HG02571 (cell line): ENCODE measurements at regions not wholly inside any gene's neighbourhood (a gene's known extent, or its start where the extent isn't known, plus 50 kb on each side); places are given as distances from the start of the nearest gene placed in this dataset.
"Not testable (repeated sequence)": the region's sequence is repeated elsewhere in the genome, so short reads cannot be mapped to it uniquely, and the experiment has no call there.

Source experiments
- ATAC-seq: cut with Tn5 transposase; IDR thresholded peaks from one replicate; pipeline ENCODE4 v1.9.1; 2021; ENCODE audit warnings: mild to moderate bottlenecking, moderate library complexity; ENCODE audit not compliant: unreplicated experiment

- no peak for ATAC-seq
These were observed 279.8 kb downstream of the DUSP6 start for GRCh38 chr12:89072294-89073026.

- no peak for ATAC-seq
These were observed 281.7 kb downstream of the DUSP6 start for GRCh38 chr12:89070603-89071002.

GRCh38 chr12:89069431-89069830, 282.9 kb downstream of the DUSP6 start:
- no peak for ATAC-seq

- no peak for ATAC-seq
These were observed 284.7 kb downstream of the DUSP6 start for GRCh38 chr12:89067421-89068187.

GRCh38 chr12:89064780-89065179, 287.5 kb downstream of the DUSP6 start:
- no peak for ATAC-seq

- ATAC-seq, result no peak
These were observed 288.1 kb downstream of the DUSP6 start for GRCh38 chr12:89064151-89064550.

GRCh38 chr12:89062996-89063395, 289.3 kb downstream of the DUSP6 start:
- no peak for ATAC-seq

GRCh38 chr12:89059721-89060541, 292.4 kb downstream of the DUSP6 start:
- ATAC-seq, result no peak

GRCh38 chr12:89059056-89059455, 293.2 kb downstream of the DUSP6 start:
- ATAC-seq, result no peak

- ATAC-seq, result no peak
These were observed 293.9 kb downstream of the DUSP6 start for GRCh38 chr12:89058402-89058801.

- ATAC-seq, result not testable (repeated sequence)
These were observed 298.5 kb downstream of the DUSP6 start for GRCh38 chr12:89053817-89054216.

GRCh38 chr12:89051065-89051677, 301.1 kb downstream of the DUSP6 start:
- ATAC-seq, result no peak

GRCh38 chr12:89047856-89048418, 304.4 kb downstream of the DUSP6 start:
- ATAC-seq, result no peak

- ATAC-seq, result no peak
These were observed 311.2 kb downstream of the DUSP6 start for GRCh38 chr12:89041078-89041477.

GRCh38 chr12:89040146-89040964, 311.9 kb downstream of the DUSP6 start:
- peak; percentile 99 for ATAC-seq

- no peak for ATAC-seq
These were observed 313.3 kb downstream of the DUSP6 start for GRCh38 chr12:89038831-89039512.

- ATAC-seq, result no peak
These were observed 319.2 kb downstream of the DUSP6 start for GRCh38 chr12:89033062-89033461.

- ATAC-seq, result no peak
These were observed 322.3 kb downstream of the DUSP6 start for GRCh38 chr12:89029961-89030360.

GRCh38 chr12:89024580-89024979, 327.7 kb downstream of the DUSP6 start:
- ATAC-seq, result no peak
